Ectodermal cell (in vitro differentiated cells): ENCODE measurements at regions not wholly inside any gene's neighbourhood (a gene's known extent, or its start where the extent isn't known, plus 50 kb on each side); places are given as distances from the start of the nearest gene placed in this dataset.

Source experiments
- H3K27ac ChIP-seq: 2 replicates; pipeline ENCODE4 v1.7.0; 2013; ENCODE audit warnings: mild to moderate bottlenecking, low read depth, low read length; ENCODE audit not compliant: insufficient read depth, poor library complexity, severe bottlenecking
- H3K27me3 ChIP-seq: 2 replicates; pipeline ENCODE4 v1.7.0; 2013; ENCODE audit warnings: mild to moderate bottlenecking, low read length; ENCODE audit not compliant: insufficient read depth, control insufficient read depth, poor library complexity, severe bottlenecking
- H3K36me3 ChIP-seq: one replicate; pipeline ENCODE4 v1.7.0; 2013; ENCODE audit warnings: low read length; ENCODE audit not compliant: control insufficient read depth, insufficient read depth
- H3K4me1 ChIP-seq: one replicate; pipeline ENCODE4 v1.7.0; 2013; ENCODE audit warnings: low read length; ENCODE audit not compliant: control insufficient read depth, insufficient read depth
- H3K4me3 ChIP-seq: 2 replicates; pipeline ENCODE4 v1.7.0; 2013; ENCODE audit warnings: low read depth, low read length, control low read depth; ENCODE audit not compliant: insufficient read depth
- H3K9me3 ChIP-seq: 2 replicates; pipeline ENCODE4 v1.7.0; 2013; ENCODE audit warnings: mild to moderate bottlenecking, low read length, moderate library complexity; ENCODE audit not compliant: control insufficient read depth
- WGBS, 2 experiments: methylation state at CpG; one replicate each; pipeline ENCODE4 v1.1.7; 2013; ENCODE audit warnings: missing lambda C conversion rate in 2 of 2; 5-methylcytosine and 5-hydroxymethylcytosine counted together

DNA sequence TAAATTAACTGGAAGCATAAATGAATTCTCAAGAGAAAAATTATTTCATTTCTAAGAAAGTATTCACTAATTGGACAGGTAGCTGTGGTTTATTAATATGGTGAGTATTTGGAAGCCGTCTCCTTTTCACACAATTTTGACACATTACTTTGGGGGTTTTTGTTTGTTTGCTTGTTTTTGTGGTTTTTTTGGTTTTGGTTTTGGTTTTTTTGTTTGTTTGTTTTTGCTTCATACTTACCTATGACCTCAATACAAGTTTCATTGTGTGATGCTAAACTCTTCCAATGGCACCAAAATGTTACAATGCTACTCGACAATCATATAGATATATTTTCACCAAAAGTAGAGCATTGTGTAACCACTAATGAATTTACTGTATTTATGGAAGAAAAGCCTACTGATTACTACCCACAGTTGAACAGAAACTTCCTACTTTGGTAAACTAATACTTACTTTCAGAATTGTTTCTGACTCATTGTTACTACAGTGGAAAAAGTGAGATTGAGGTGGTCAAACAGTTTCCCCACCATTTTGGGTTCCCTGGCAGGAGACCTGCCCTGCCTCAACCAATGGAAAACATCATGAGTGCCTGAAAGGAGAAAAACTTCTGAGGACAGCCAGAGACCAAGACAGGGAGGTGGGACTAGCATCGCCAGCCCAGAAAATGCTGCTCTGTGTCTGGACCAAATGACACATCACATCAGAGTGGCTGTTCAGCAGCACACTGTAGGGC lies 443.1 kb downstream of the HNRNPD start:
- Histone ChIP-seq H3K27me3 (no peaks in the 10 kb centered on the region), H3K36me3 (no peaks in the 10 kb centered on the region), H3K4me3 (no peak overlapping the region), H3K27ac (no peak overlapping the region), H3K4me1 (no peaks in the 10 kb centered on the region), H3K9me3 (no peaks in the 10 kb centered on the region)
- 95 to 97% methylated on average over 3 of the region's 3 CpGs for WGBS, 2 experiments

DNA sequence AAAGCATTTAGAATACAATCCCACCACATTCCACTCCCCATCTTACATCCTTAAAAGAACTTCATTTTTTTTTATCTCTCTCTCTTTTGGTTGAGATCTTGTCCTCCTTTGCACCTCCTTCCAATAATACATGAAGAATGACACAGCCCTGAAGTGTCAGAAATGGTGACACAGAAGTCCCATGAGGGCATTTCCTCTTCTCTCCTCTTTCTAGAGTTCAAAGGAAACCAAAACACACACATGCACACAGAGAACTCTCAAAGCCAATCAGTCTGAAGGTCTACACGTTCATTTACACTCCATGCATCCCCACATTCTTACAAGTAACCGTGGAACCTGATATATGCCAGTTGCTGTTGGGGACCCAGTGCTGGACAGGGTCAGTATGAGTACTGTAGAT lies 450.7 kb downstream of the HNRNPD start:
- Histone ChIP-seq H3K36me3 (no peaks in the 10 kb centered on the region), H3K4me3 (no peak overlapping the region), H3K4me1 (no peaks in the 10 kb centered on the region), H3K27ac (no peak overlapping the region), H3K27me3 (no peaks in the 10 kb centered on the region), H3K9me3 (no peaks in the 10 kb centered on the region)
- 88 to 91% methylated on average over 2 of the region's 2 CpGs for WGBS, 2 experiments

DNA sequence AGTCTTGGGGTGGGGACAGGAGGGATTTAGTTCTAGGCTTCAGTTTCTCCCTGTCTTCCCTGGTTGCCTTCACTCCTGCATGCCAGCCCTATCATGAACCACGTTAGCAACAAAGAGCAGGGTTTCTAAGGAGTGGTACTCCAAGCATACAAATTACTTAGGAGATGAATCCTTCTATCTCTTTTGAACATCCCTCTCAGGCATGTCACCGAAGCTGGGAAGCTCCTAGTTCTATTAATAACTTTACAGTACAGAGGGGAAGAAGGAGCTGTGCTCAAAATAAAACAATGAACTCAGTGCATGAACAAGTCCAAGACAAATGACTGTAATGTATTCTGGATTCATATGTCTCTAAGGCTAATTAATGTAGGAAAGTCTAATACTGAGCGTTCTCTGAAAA lies 450.6 kb upstream of the RASGEF1B start:
- no peak overlapping the region for H3K27ac ChIP-seq
- H3K4me1 ChIP-seq: no peaks in the 10 kb centered on the region
- 96 to 100% methylated on average over 2 to 3 of the region's 3 CpGs for WGBS, 2 experiments
- no peak overlapping the region for H3K4me3 ChIP-seq
- no peaks in the 10 kb centered on the region for H3K9me3 ChIP-seq
- H3K27me3 ChIP-seq: no peaks in the 10 kb centered on the region
- H3K36me3 ChIP-seq: no peaks in the 10 kb centered on the region

DNA sequence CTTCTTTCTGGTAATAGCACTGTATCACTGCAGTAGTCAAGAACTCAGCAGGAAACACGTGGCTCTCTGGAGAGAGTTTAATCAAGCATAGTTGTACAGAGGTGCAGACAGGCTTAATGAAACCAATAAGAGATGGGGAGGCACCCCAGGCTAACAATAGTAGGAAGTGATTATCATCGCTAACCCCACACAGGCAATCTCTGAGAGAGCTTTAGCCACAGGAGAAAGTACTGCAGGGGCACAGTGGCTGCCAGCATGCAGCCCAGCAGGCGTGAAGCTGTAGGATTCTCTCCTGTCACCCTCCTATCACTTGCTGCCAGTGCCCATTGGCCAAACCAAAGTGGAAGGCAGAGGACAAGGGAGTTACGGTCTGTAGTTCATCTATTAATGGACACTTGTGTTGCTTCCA lies 450.0 kb upstream of the RASGEF1B start:
- Histone ChIP-seq H3K27me3 (no peaks in the 10 kb centered on the region), H3K27ac (no peak overlapping the region), H3K4me1 (no peaks in the 10 kb centered on the region), H3K36me3 (no peaks in the 10 kb centered on the region), H3K4me3 (no peak overlapping the region), H3K9me3 (no peaks in the 10 kb centered on the region)
- 79 to 90% methylated on average over 4 of the region's 4 CpGs for WGBS, 2 experiments

DNA sequence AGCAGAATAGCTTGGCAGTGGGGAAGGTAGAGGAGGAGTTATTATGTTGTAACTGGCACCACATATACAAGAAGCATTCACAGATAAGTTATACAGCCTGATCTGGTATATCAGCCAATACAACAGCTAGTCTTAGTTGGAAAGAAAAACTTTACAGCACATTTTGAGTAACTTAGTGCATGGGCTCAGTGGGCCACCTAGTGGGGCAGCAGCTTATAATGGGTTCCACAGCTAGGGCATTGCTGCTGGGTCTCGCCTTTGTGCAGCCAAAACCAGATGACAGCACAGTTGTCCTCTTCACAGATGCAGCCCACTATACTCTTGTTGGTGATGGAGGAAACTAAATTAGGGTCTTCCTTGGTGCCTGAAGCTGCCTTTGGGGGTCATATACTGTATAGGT lies 448.1 kb upstream of the RASGEF1B start:
- no peak overlapping the region for H3K4me3 ChIP-seq
- no peaks in the 10 kb centered on the region for H3K9me3 ChIP-seq
- H3K4me1 ChIP-seq: no peaks in the 10 kb centered on the region
- H3K36me3 ChIP-seq: no peaks in the 10 kb centered on the region
- WGBS, 2 experiments: 79 to 93% methylated on average over 1 of the region's 1 CpG
- no peak overlapping the region for H3K27ac ChIP-seq
- no peaks in the 10 kb centered on the region for H3K27me3 ChIP-seq

DNA sequence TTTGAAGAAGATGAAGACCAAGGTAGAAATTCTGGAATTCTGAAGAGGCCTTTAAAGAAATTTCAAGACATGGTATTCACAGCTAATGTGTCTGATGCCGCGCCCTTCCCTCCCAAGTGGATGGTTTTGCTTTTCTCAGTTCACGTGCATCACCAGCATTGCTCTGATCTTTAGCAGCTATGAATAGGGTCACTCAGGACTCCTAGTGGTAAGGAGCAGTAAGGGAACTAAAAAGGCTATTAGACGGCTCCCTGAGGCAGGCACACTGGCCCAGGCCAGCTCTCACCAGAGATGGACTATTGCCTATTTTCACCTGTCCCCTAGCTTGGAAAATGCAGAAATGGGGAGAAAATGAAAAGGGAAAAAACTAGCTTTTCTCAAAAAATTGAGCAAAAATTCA lies 447.5 kb upstream of the RASGEF1B start:
- WGBS, 2 experiments: 72% methylated on average over 4 of the region's 4 CpGs
- no peaks in the 10 kb centered on the region for H3K9me3 ChIP-seq
- no peaks in the 10 kb centered on the region for H3K4me1 ChIP-seq
- H3K27me3 ChIP-seq: no peaks in the 10 kb centered on the region
- no peak overlapping the region for H3K4me3 ChIP-seq
- H3K36me3 ChIP-seq: no peaks in the 10 kb centered on the region
- no peak overlapping the region for H3K27ac ChIP-seq

DNA sequence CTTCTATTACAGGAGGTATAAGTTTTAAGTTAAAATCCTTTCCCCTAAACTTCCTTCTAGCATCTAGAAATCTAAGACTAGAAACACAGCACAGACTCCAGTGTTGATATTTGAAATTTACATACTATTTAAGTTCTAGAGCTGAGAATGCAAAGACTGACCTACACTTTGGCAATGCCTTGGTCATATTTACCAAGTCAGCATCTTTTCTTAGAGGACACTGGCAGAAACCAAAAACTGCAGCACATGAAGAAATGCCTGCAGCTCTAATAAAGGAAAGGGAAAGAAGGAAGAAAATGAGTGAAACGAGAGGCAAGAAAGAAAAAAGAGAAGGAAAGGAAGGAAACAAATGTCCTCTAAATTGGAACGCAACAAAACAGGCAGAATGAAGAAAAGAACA lies 443.7 kb upstream of the RASGEF1B start:
- no peaks in the 10 kb centered on the region for H3K9me3 ChIP-seq
- 90 to 92% methylated on average over 2 of the region's 2 CpGs for WGBS, 2 experiments
- no peaks in the 10 kb centered on the region for H3K36me3 ChIP-seq
- H3K27me3 ChIP-seq: no peaks in the 10 kb centered on the region
- no peaks in the 10 kb centered on the region for H3K4me1 ChIP-seq
- H3K27ac ChIP-seq: no peak overlapping the region
- H3K4me3 ChIP-seq: no peak overlapping the region

DNA sequence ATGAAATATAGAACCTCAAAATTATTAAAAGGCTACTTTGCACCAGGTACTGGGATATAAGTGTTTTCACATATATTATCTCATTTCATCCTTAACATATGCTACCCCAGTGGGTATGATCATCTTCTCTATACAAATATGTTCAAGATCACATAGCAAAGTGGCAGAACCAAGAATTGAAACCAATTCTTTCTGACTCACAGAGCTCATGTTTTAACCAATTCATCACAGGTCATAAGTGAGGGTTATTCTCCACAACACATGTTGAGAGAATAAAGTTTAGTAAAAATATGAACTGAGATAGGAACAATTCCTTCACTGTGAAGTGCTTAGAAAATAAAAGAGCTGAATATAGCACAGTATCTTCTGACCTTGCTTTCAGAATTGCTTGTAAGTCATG lies 442.9 kb upstream of the RASGEF1B start:
- no peaks in the 10 kb centered on the region for H3K27me3 ChIP-seq
- H3K4me3 ChIP-seq: no peak overlapping the region
- H3K4me1 ChIP-seq: no peaks in the 10 kb centered on the region
- H3K27ac ChIP-seq: no peak overlapping the region
- no peaks in the 10 kb centered on the region for H3K9me3 ChIP-seq
- H3K36me3 ChIP-seq: no peaks in the 10 kb centered on the region

DNA sequence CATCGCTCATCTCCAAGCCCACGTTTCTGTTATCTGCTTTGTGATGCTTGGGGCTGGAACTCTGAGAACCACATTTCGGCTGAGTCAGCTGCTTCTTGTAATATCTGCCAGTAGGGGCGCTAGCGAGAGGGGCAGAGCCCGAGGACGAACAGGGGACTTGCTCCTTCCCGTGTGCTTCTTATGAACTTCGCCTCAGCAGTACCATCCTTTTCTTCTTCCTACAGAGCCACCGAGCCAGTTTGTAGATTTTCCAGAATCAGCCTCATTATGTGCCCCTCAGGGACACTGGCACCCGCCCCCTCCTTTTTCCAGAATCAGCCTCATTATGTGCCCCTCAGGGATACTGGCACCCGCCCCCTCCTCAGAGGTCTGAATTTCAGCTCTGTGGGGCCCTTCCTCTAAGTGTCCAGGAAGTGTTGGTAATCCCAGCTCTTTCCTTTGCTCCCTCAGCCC lies 441.7 kb upstream of the RASGEF1B start:
- no peak overlapping the region for H3K4me3 ChIP-seq
- 24 to 25% methylated on average over 12 of the region's 12 CpGs for WGBS, 2 experiments
- no peaks in the 10 kb centered on the region for H3K4me1 ChIP-seq
- no peak overlapping the region for H3K27ac ChIP-seq
- H3K27me3 ChIP-seq: no peaks in the 10 kb centered on the region
- H3K9me3 ChIP-seq: no peaks in the 10 kb centered on the region
- no peaks in the 10 kb centered on the region for H3K36me3 ChIP-seq

DNA sequence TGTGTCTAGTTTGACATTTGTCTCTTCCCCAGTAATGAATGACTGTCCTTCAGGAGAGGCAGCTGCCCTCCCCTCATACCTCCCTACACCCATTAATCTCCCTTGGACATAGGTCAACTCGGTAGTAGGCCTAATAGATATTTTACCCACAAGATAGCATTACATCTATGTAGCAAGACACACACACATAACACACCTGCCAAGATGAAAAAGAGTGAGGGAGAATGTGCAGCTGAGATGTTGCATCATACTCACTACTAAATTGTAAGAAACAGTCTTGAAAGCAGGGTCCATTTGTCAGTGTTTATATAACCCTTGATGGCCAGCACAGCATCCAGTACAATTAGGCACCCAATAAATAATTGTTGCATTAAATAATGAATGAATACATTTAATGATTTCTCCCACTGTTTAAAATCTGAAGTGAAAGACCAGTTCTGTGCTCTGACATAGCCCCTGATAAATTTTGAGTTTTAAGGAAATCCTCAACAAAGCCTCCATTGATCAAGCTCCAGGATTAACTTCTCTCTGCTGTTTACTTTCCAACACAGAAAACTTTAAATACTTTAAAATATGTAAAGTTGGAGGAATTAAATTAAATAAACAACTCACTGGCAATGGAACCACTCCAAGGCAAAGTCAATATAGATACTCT lies 440.8 kb upstream of the RASGEF1B start:
- WGBS, 2 experiments: 100% methylated on average over 1 of the region's 1 CpG
- Histone ChIP-seq H3K4me3 (no peak overlapping the region), H3K27ac (no peak overlapping the region), H3K9me3 (no peaks in the 10 kb centered on the region), H3K4me1 (no peaks in the 10 kb centered on the region), H3K27me3 (no peaks in the 10 kb centered on the region), H3K36me3 (no peaks in the 10 kb centered on the region)
